Activated naive CD4-positive, alpha-beta T cell treated with Interleukin-2 at 50 U/mL for 16 hours (primary cell): ENCODE measurements at regions not wholly inside any gene's neighbourhood (a gene's known extent, or its start where the extent isn't known, plus 50 kb on each side); places are given as distances from the start of the nearest gene placed in this dataset.

Experiments
- DNase-seq: peaks from one replicate; pipeline ENCODE4 v3.0.0-alpha.2; 2020

GRCh38 chr13:44224450-44225149 lies 149.0 kb upstream of the SERP2 start:
- no peak for DNase-seq

- DNase-seq = no peak
Observed at GRCh38 chr13:44229371-44230030, 144.1 kb upstream of the SERP2 start.

- no peak for DNase-seq
Observed at GRCh38 chr13:44230071-44230470, 143.6 kb upstream of the SERP2 start.

GRCh38 chr13:44230736-44231135 lies 142.9 kb upstream of the SERP2 start:
- DNase-seq = no peak

GRCh38 chr13:44231786-44232516 lies 141.7 kb upstream of the SERP2 start:
- no peak for DNase-seq

- no peak for DNase-seq
Observed at GRCh38 chr13:44232774-44233173, 140.8 kb upstream of the SERP2 start.

- no peak for DNase-seq
Observed at GRCh38 chr13:44234566-44234965, 139.1 kb upstream of the SERP2 start.

GRCh38 chr13:44236370-44236769 lies 137.3 kb upstream of the SERP2 start:
- no peak for DNase-seq

- DNase-seq = no peak
Observed at GRCh38 chr13:44236801-44237207, 136.8 kb upstream of the SERP2 start.

GRCh38 chr13:44237276-44237767 lies 136.3 kb upstream of the SERP2 start:
- no peak for DNase-seq

- DNase-seq = no peak
Observed at GRCh38 chr13:44237881-44238421, 135.7 kb upstream of the SERP2 start.

GRCh38 chr13:44240611-44241145 lies 132.9 kb upstream of the SERP2 start:
- no peak for DNase-seq

GRCh38 chr13:44241638-44242037 lies 132.0 kb upstream of the SERP2 start:
- no peak for DNase-seq

GRCh38 chr13:44242766-44243165 lies 130.9 kb upstream of the SERP2 start:
- no peak for DNase-seq

- DNase-seq = no peak
Observed at GRCh38 chr13:44243198-44243857, 130.3 kb upstream of the SERP2 start.

GRCh38 chr13:44244288-44244687 lies 129.3 kb upstream of the SERP2 start:
- DNase-seq = no peak

GRCh38 chr13:44249431-44249836 lies 124.2 kb upstream of the SERP2 start:
- DNase-seq = no peak

GRCh38 chr13:44252938-44253337 lies 120.7 kb upstream of the SERP2 start:
- no peak for DNase-seq

- DNase-seq = no peak
Observed at GRCh38 chr13:44255771-44256364, 117.8 kb upstream of the SERP2 start.

- DNase-seq = no peak
Observed at GRCh38 chr13:44257796-44258195, 115.8 kb upstream of the SERP2 start.

- peak; percentile 85 for DNase-seq
Observed at GRCh38 chr13:44259045-44260027, 114.3 kb upstream of the SERP2 start.
